ENCODE measurements at regions not wholly inside any gene's neighbourhood (a gene's known extent, or its start where the extent isn't known, plus 50 kb on each side); places are given as distances from the start of the nearest gene placed in this dataset.

- no peak overlapping the region for H3K4me3 ChIP-seq (ENCODE audit: insufficient read length, low read depth)
- H3K4me1 ChIP-seq (ENCODE audit: insufficient read depth, insufficient read length): no peaks in the 10 kb centered on the region
- H3K9ac ChIP-seq (ENCODE audit: insufficient read length, low read depth): no peak overlapping the region
- TF ChIP-seq SUZ12 (IDR thresholded peaks at IDR 0.05; ENCODE audit: extremely low read depth, insufficient read depth, insufficient read length) (no peak), YY1 (IDR thresholded peaks at IDR 0.05; ENCODE audit: insufficient read depth, insufficient read length) (no peak), ZNF274 (IDR thresholded peaks at IDR 0.05; ENCODE audit: low read depth, low read length) (no peak)
- no peaks in the 10 kb centered on the region for H3K9me3 ChIP-seq (ENCODE audit: insufficient read depth, low read length)
- H3K27me3 ChIP-seq (ENCODE audit: insufficient read depth, insufficient read length): no peaks in the 10 kb centered on the region
- DNase-seq (ENCODE audit: low read depth, low spot score): no peak
- H3K36me3 ChIP-seq (ENCODE audit: insufficient read depth, insufficient read length, low read length): no peaks in the 10 kb centered on the region
Measured at GRCh38 chr4:186819342-186820086, 95.9 kb upstream of the FAT1 start.

- Histone ChIP-seq H3K4me3 (ENCODE audit: insufficient read length, low read depth) (no peak overlapping the region), H3K36me3 (ENCODE audit: insufficient read depth, insufficient read length, low read length) (no peaks in the 10 kb centered on the region), H3K4me1 (ENCODE audit: insufficient read depth, insufficient read length) (no peaks in the 10 kb centered on the region), H3K9ac (ENCODE audit: insufficient read length, low read depth) (no peak overlapping the region), H3K27me3 (ENCODE audit: insufficient read depth, insufficient read length) (no peaks in the 10 kb centered on the region), H3K9me3 (ENCODE audit: insufficient read depth, low read length) (no peaks in the 10 kb centered on the region)
- no peak for DNase-seq (ENCODE audit: low read depth, low spot score)
- TF ChIP-seq SUZ12 (IDR thresholded peaks at IDR 0.05; ENCODE audit: extremely low read depth, insufficient read depth, insufficient read length): no peak
- TF ChIP-seq YY1 (IDR thresholded peaks at IDR 0.05; ENCODE audit: insufficient read depth, insufficient read length): no peak
- no peak for TF ChIP-seq ZNF274 (IDR thresholded peaks at IDR 0.05; ENCODE audit: low read depth, low read length)
Measured at GRCh38 chr4:186820391-186820891, 96.8 kb upstream of the FAT1 start.

- no peak for TF ChIP-seq SUZ12 (IDR thresholded peaks at IDR 0.05; ENCODE audit: extremely low read depth, insufficient read depth, insufficient read length)
- no peak for TF ChIP-seq ZNF274 (IDR thresholded peaks at IDR 0.05; ENCODE audit: low read depth, low read length)
- TF ChIP-seq YY1 (IDR thresholded peaks at IDR 0.05; ENCODE audit: insufficient read depth, insufficient read length): no peak
- Histone ChIP-seq H3K9ac (ENCODE audit: insufficient read length, low read depth) (no peak overlapping the region), H3K9me3 (ENCODE audit: insufficient read depth, low read length) (no peaks in the 10 kb centered on the region), H3K4me3 (ENCODE audit: insufficient read length, low read depth) (no peak overlapping the region), H3K4me1 (ENCODE audit: insufficient read depth, insufficient read length) (no peaks in the 10 kb centered on the region), H3K36me3 (ENCODE audit: insufficient read depth, insufficient read length, low read length) (no peaks in the 10 kb centered on the region), H3K27me3 (ENCODE audit: insufficient read depth, insufficient read length) (no peaks in the 10 kb centered on the region)
- no peak for DNase-seq (ENCODE audit: low read depth, low spot score)
Measured at GRCh38 chr4:186823989-186824388, 100.3 kb upstream of the FAT1 start.

- no peak for DNase-seq (ENCODE audit: low read depth, low spot score)
- H3K36me3 ChIP-seq (ENCODE audit: insufficient read depth, insufficient read length, low read length): no peaks in the 10 kb centered on the region
- H3K9me3 ChIP-seq (ENCODE audit: insufficient read depth, low read length): no peaks in the 10 kb centered on the region
- no peaks in the 10 kb centered on the region for H3K4me1 ChIP-seq (ENCODE audit: insufficient read depth, insufficient read length)
- no peak overlapping the region for H3K9ac ChIP-seq (ENCODE audit: insufficient read length, low read depth)
- H3K27me3 ChIP-seq (ENCODE audit: insufficient read depth, insufficient read length): no peaks in the 10 kb centered on the region
- TF ChIP-seq SUZ12 (IDR thresholded peaks at IDR 0.05; ENCODE audit: extremely low read depth, insufficient read depth, insufficient read length) (no peak), YY1 (IDR thresholded peaks at IDR 0.05; ENCODE audit: insufficient read depth, insufficient read length) (no peak), ZNF274 (IDR thresholded peaks at IDR 0.05; ENCODE audit: low read depth, low read length) (no peak)
- H3K4me3 ChIP-seq (ENCODE audit: insufficient read length, low read depth): no peak overlapping the region
Measured at GRCh38 chr4:186825069-186825468, 101.4 kb upstream of the FAT1 start.

- no peak overlapping the region for H3K4me3 ChIP-seq (ENCODE audit: insufficient read length, low read depth)
- no peak for TF ChIP-seq SUZ12 (IDR thresholded peaks at IDR 0.05; ENCODE audit: extremely low read depth, insufficient read depth, insufficient read length)
- no peak for TF ChIP-seq YY1 (IDR thresholded peaks at IDR 0.05; ENCODE audit: insufficient read depth, insufficient read length)
- no peak for TF ChIP-seq ZNF274 (IDR thresholded peaks at IDR 0.05; ENCODE audit: low read depth, low read length)
- H3K4me1 ChIP-seq (ENCODE audit: insufficient read depth, insufficient read length): no peaks in the 10 kb centered on the region
- H3K9me3 ChIP-seq (ENCODE audit: insufficient read depth, low read length): no peaks in the 10 kb centered on the region
- DNase-seq (ENCODE audit: low read depth, low spot score): no peak
- no peaks in the 10 kb centered on the region for H3K36me3 ChIP-seq (ENCODE audit: insufficient read depth, insufficient read length, low read length)
- no peaks in the 10 kb centered on the region for H3K27me3 ChIP-seq (ENCODE audit: insufficient read depth, insufficient read length)
- H3K9ac ChIP-seq (ENCODE audit: insufficient read length, low read depth): no peak overlapping the region
Measured at GRCh38 chr4:186826006-186826405, 102.3 kb upstream of the FAT1 start.

GRCh38 chr4:186826846-186827533 is 103.3 kb upstream of the FAT1 start:
- DNase-seq (ENCODE audit: low read depth, low spot score): no peak
- H3K4me1 ChIP-seq (ENCODE audit: insufficient read depth, insufficient read length): no peaks in the 10 kb centered on the region
- H3K36me3 ChIP-seq (ENCODE audit: insufficient read depth, insufficient read length, low read length): no peaks in the 10 kb centered on the region
- no peaks in the 10 kb centered on the region for H3K27me3 ChIP-seq (ENCODE audit: insufficient read depth, insufficient read length)
- TF ChIP-seq YY1 (IDR thresholded peaks at IDR 0.05; ENCODE audit: insufficient read depth, insufficient read length) (no peak), SUZ12 (IDR thresholded peaks at IDR 0.05; ENCODE audit: extremely low read depth, insufficient read depth, insufficient read length) (no peak), ZNF274 (IDR thresholded peaks at IDR 0.05; ENCODE audit: low read depth, low read length) (no peak)
- no peak overlapping the region for H3K4me3 ChIP-seq (ENCODE audit: insufficient read length, low read depth)
- no peak overlapping the region for H3K9ac ChIP-seq (ENCODE audit: insufficient read length, low read depth)
- H3K9me3 ChIP-seq (ENCODE audit: insufficient read depth, low read length): no peaks in the 10 kb centered on the region

- no peak for TF ChIP-seq YY1 (IDR thresholded peaks at IDR 0.05; ENCODE audit: insufficient read depth, insufficient read length)
- no peak for TF ChIP-seq SUZ12 (IDR thresholded peaks at IDR 0.05; ENCODE audit: extremely low read depth, insufficient read depth, insufficient read length)
- no peak for DNase-seq (ENCODE audit: low read depth, low spot score)
- no peak overlapping the region for H3K4me3 ChIP-seq (ENCODE audit: insufficient read length, low read depth)
- no peaks in the 10 kb centered on the region for H3K4me1 ChIP-seq (ENCODE audit: insufficient read depth, insufficient read length)
- no peaks in the 10 kb centered on the region for H3K36me3 ChIP-seq (ENCODE audit: insufficient read depth, insufficient read length, low read length)
- no peaks in the 10 kb centered on the region for H3K27me3 ChIP-seq (ENCODE audit: insufficient read depth, insufficient read length)
- H3K9me3 ChIP-seq (ENCODE audit: insufficient read depth, low read length): no peaks in the 10 kb centered on the region
- H3K9ac ChIP-seq (ENCODE audit: insufficient read length, low read depth): no peak overlapping the region
Measured at GRCh38 chr4:186827534-186827897, 103.9 kb upstream of the FAT1 start.

Data from NT2/D1 (cell line).